SK-N-SH (cell line): ENCODE measurements at regions not wholly inside any gene's neighbourhood (a gene's known extent, or its start where the extent isn't known, plus 50 kb on each side); places are given as distances from the start of the nearest gene placed in this dataset.

ENCODE experiments used
- CHD2 ChIP-seq: fragments of 150-350 bp; IDR thresholded peaks from 2 replicates; pipeline ENCODE4 v1.6.1; 2018; ENCODE audit warnings: low read length; ENCODE audit not compliant: partially characterized antibody
- EP300 ChIP-seq, 2 experiments: IDR thresholded peaks; 2 replicates each; pipeline versions ENCODE4 v1.4.0 to v1.6.1; 2012; ENCODE audit warnings: borderline replicate concordance in 1 of 2, low read depth in 1 of 2, low read length in 1 of 2
- FOSL2 ChIP-seq: IDR thresholded peaks from 2 replicates; pipeline ENCODE4 v1.4.0; 2012; ENCODE audit warnings: low read depth, mild to moderate bottlenecking, moderate library complexity, borderline replicate concordance
- FOXM1 ChIP-seq: IDR thresholded peaks from 2 replicates; pipeline ENCODE4 v1.4.0; 2012; ENCODE audit warnings: low read depth, mild to moderate bottlenecking
- NFIC ChIP-seq: IDR thresholded peaks from 2 replicates; pipeline ENCODE4 v1.4.0; 2012; ENCODE audit warnings: borderline replicate concordance
- SIN3A ChIP-seq: IDR thresholded peaks from 2 replicates; pipeline ENCODE4 v1.6.1; 2012; ENCODE audit warnings: low read depth, mild to moderate bottlenecking, low read length, moderate library complexity, borderline replicate concordance
- TEAD4 ChIP-seq: IDR thresholded peaks from 2 replicates; pipeline ENCODE4 v1.4.0; 2012; ENCODE audit warnings: mild to moderate bottlenecking, borderline replicate concordance; ENCODE audit not compliant: insufficient read depth
- TF ChIP-seq, protein P1 (sequence below): fragments of 200-600 bp; sonication (generic); IDR thresholded peaks from 2 replicates; pipeline ENCODE4 v1.6.1; 2017; ENCODE audit warnings: antibody characterized with exemption, mild to moderate bottlenecking, moderate library complexity

DNA sequence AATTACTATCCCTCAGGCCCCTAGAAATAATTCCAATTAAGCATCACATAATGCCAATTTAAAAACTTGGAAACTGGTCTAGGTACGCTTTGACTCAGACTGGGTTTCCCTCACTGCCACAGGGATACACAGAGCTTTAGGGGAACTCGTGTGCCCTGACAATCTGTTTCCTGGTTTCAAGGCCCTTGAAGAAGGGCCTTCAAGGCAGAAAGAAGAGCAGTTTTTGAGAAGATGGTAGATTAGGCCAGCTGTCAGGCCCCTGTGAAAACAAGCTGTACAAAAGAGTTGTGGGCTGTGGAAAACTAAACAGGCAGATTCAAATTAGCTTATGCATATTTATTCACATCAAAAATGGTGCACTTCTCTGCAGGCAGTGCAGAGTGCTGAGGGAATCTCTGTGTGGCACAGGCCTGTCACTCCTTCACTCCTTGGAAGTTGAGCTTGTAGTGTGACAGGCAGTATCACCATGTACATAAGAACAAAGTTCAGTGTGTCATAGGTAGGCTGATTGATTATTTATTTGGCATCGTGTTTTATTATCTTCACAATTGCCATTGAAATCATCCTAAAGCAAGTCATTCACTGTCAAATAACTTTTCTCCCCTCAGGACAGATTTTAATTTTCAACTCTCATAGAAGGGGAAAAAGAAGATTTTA is 614.4 kb upstream of the GYPC start:
- no peak for TF ChIP-seq FOXM1
- TF ChIP-seq EP300 (IDR thresholded peaks at IDR 0.05; ENCODE audit: borderline replicate concordance in 1 of 2, low read depth in 1 of 2, low read length in 1 of 2), result no peak
- TF ChIP-seq, protein P1, sequence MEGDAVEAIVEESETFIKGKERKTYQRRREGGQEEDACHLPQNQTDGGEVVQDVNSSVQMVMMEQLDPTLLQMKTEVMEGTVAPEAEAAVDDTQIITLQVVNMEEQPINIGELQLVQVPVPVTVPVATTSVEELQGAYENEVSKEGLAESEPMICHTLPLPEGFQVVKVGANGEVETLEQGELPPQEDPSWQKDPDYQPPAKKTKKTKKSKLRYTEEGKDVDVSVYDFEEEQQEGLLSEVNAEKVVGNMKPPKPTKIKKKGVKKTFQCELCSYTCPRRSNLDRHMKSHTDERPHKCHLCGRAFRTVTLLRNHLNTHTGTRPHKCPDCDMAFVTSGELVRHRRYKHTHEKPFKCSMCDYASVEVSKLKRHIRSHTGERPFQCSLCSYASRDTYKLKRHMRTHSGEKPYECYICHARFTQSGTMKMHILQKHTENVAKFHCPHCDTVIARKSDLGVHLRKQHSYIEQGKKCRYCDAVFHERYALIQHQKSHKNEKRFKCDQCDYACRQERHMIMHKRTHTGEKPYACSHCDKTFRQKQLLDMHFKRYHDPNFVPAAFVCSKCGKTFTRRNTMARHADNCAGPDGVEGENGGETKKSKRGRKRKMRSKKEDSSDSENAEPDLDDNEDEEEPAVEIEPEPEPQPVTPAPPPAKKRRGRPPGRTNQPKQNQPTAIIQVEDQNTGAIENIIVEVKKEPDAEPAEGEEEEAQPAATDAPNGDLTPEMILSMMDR, result no peak
- TF ChIP-seq NFIC, result no peak
- TF ChIP-seq CHD2, result no peak
- TF ChIP-seq SIN3A, result no peak
- TF ChIP-seq TEAD4, result no peak
- no peak for TF ChIP-seq FOSL2
